Kidney glomerular epithelial cell (primary cell): ENCODE measurements at regions not wholly inside any gene's neighbourhood (a gene's known extent, or its start where the extent isn't known, plus 50 kb on each side); places are given as distances from the start of the nearest gene placed in this dataset.
A peak's percentile ranks its signal among the peaks of the same experiment; 100 is the strongest.

Experiments
- DNase-seq: peaks from one replicate; lab custom pipeline; 2025; lab: John Stamatoyannopoulos, UW

DNA sequence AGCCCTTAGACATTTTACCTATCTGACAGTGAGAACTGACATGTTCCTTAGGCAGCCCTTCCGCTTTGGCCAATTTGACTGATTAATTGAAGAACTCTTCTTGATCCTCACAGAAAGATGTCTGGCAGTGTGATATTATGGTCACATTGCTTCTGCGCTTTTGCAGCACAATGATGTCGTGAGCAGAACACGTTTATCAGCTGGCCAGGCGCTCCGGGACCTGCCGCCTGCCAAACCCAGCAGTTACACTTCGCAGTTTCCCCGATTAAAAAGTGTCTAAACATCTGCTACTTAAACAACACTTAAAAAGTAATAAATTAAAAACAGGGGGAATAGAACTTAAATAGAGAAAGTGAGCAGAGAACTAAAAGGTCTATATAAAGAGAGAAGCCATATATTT is 103.5 kb upstream of the ETS2 start:
- DNase-seq = no peak

DNA sequence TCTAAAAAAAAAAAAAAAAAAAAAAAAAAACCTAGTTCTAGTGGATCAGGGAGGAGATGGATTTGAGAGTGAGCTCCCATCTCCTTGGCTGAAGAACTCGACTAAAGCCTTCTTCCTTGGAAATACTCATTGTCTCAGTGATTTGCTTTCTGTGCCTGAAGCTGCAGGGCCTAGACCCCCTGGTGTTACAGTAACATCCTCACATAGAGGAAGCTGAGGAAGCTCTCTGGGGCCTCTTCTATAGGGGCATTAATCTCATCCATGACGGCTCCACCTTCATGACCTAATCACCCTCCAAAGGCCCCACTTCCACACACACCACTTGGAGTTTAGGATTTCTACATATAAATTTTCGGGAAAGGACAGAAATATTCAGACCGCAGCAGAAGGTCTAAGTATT is 95.9 kb upstream of the ETS2 start:
- DNase-seq = no peak

DNA sequence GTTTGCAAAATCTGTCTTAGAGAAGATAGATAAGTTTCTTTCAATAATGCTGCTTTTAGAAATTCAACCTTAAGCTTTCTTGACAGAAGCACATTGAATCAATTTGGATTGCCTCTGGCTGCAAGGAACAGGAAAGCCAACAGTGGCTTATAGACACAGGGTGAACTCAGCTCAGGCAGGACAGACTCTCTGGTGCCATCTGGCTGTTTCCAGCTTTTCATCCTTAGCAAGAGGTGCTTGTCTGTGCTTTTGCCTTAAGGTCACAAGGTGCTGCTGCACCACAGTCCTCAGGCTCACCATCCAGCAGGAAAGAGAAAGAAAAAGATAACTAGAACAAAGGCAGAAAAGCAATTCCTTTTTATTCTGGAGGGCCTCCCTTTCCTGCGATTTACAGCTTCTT is 93.7 kb upstream of the ETS2 start:
- DNase-seq = peak; percentile 17

DNA sequence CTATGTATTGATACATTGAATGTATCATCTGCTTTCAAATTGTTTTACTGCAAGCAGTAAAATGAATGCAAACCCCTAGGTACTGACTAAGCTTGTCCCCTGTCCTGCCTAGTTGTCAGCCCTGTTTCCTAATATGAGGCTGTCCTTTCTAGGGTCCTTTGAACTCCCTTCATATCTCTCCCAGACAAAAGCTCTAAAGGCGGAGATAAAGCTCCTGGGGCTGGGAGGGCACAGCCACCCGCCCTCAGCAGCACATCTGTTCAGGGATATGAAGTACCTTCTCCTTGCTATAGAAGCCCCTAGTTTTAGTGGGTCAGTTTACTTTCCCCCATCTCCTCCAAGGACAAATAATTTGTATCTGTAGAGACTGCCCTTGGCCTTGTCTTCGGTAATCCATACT is 93.1 kb upstream of the ETS2 start:
- DNase-seq = no peak

DNA sequence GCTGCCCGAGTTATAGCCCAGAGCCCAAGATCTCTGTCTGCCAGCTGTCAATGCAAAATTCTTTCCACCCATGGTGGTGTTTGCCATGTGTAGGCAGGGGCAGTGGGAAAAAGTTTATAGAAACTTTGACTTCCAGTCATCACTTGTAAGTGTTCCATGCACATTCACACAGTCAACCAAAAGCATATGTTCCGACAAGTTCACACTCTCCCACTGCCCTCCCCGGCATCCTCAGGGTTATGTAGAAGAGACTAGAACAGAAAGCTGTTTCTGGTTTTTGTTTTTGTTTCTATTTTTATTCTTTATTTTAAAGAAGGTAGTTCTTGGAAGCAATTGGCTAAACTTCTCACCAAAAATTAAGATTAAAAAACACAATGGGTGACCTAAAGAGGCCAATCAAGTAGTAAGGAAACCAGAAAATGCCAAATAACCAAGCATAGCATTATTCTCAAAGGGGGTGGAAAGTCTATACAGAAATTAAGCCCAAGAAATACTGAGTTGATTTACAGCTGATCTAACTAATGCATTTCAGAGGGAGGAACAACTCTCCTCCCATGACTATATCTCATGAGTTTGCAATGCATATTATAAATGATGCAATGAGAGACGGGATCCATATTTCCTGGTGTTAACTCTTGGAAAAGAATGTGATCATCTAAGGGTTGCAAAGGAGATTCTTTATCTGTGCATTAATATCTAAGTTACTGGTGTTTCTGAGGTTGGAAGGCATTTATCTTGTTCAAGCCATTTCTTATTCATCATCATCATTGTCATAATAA is 91.5 kb upstream of the ETS2 start:
- DNase-seq = no peak

DNA sequence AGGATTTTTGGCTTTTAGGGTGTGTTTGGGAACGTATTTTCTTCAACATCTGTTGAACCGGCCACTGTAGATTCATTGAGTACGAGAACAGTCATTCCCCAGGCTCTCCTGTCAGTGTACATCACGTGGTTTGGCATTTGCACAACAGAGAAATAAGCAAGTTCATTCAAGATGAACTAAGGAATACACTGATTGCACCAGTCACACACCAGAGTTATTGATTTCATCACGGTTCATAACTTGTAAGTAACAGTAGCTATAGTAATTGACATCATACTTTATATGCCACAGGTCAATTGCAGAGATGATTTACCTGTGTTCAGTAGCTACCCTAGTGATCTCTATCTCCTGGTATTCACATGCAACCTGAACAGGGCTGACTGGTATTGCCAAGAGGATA is 90.7 kb upstream of the ETS2 start:
- DNase-seq = no peak

DNA sequence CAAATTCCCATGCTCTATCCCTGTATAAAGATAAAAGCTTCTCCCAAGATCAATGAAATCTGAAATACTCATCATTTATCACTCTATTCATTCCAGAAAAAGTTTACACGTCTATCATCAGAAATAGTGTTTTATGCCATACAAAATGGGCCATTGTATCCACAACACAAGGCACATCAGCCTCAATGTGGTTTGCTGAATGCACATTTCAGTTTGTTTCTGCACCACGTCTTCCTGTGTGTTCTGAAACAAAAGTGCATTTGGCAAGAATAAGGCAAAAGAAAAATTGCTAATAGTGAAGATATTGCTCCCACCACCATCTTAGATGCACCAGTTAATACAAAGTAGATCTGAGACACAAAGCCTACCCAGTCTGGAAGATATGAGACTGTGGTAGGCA is 89.6 kb upstream of the ETS2 start:
- no peak for DNase-seq

DNA sequence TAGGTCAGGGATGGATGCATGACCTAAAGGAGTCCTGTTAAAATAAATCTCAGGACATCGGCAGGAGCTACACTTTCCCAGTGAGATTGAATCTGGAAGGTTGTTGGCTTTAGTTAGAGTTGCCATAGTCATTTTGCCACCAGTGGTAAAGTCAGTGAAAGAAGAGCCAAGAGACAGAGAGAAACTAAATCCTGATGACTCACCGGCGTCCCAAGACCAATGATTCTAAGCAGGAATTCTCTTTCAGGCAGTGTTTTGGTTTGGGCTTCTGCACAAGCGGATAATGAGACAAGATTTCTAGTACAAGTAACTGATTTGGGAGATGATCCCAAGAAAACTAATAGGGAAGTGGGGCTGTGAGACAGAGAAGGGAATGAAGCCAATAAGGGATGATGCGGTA is 88.8 kb upstream of the ETS2 start:
- no peak for DNase-seq

DNA sequence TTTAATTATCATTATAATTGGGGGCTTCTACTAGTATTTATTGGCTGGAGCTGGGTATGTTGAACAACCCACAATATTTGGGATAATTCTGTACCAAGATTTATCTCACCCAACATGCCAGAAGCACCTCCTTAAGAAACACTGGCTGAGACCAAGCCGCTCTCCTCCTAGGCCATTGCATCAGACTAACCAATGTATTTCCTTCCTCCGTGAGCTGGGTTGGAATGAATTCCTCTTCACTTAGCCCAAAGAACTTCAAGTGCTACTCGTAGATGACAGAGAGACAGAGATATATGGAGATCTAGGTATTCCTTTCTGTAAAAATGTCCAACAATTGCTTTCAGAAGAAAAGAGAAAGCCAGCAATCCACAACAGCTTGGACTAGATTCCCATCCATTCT is 87.2 kb upstream of the ETS2 start:
- no peak for DNase-seq

DNA sequence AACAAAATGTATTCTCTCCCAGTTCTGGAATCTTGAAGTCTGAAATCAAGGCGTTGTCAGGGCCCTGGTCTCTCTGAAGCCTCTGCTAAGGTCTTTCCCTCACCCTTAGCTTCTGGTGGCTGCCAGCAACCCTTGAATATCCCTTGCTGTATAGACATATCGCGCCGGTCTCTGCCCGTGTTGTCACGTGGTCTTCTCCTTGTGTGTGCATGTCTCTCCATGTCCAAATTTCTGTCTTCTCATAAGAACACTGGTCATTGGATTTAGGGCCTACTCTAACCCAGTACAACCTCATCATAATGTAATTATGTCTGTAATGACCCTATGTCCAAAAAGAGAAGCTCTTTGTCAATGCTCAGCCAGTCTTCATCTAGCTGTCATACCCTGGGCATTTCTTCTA is 85.7 kb upstream of the ETS2 start:
- no peak for DNase-seq

DNA sequence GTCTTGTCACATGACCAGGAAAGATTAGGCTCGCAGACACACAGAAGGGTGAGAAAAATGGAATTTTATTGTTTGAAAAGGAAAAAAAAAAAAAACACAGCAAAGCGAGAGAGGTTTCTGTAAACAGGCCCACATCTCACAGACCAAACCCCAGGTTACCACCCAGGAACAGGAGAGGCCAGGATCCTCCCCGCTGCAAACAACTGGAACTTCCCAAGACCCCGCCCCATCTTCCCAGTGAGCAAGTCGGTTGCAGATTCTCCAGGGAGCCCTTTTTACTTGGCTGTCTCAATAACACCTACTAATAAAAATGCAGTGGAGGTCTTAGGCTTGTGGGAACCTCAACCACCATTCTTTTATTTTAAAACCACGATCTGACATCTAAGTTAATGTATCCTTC is 84.7 kb upstream of the ETS2 start:
- DNase-seq = no peak

DNA sequence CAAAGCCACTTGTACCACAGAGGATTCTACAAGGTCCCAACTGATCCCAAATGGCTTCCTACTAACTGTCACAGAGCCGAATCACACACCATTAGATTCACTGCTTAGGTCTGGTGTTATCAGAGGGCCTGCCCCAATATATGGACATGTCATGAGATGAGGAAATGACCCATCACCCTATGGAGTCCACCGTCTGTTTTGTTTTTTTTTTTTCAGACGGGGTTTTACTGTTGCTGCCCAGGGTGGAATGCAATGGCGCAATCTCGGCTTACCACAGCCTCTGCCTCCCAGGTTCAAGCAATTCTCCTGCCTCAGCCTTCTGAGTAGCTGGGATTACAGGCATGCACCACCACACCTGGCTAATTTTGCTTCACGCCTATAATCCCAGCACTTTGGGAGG is 83.8 kb upstream of the ETS2 start:
- no peak for DNase-seq

DNA sequence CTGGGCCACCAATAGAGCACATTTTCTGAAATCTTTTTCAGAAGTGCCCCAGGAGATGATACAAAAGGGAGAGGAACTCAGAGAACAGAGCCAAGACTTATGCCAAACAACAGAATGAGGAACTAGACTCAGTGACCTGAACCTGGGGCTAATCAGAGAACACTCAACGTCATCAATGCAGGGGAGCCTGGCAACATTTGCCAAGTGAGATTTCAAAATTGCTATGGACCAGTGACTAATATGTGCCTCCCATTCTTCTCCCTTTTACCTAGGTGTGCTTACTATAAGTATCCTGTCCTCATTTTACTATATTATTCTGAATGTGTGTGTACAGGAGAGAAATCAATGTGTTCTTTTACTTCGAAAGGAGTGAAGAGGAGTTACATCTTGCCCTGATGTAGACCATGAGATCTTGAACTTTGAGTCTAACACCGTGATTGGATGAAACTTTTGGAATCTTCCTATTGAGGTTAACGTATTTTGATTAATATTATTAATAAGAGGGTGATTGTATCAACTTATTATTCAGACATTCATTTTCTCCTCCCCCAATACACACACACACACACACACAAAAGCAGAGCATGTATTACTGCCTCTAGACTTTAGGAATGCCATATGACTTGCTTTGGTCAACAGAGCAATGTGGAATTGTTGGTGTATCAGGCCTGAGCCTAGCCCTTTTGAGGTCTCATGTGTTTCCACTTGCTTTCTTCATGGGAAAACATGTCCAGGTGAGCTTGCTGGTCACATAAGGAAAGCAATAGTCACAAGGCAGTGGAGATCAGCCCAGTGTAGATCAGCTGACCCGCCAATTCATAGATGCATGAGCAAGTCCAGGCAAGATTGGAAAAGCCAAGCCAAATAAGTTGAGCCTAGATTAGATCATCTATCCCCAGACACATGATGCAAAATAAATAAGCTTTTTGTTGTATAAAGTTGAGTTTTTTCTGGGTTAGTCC is 80.3 kb upstream of the ETS2 start:
- no peak for DNase-seq

DNA sequence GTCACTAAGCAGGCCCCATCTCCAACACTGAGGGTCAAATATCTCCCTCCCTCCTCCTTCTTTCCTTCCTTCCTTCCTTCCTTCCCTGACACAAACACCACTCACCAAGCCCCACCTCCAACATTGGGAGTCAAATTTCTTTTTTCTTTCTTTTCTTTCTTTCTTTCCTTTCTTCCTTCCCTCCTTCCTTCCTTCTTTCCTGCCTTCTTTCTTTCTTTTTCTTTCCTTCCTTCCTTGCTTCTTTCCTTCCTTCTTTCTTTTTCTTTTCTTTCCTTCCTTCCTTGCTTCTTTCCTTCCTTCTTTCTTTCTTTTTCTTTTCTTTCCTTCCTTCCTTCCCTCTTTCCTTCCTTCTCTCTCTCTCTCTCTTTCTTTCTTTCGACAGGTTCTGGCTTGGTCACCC is 79.2 kb upstream of the ETS2 start:
- DNase-seq = no peak

DNA sequence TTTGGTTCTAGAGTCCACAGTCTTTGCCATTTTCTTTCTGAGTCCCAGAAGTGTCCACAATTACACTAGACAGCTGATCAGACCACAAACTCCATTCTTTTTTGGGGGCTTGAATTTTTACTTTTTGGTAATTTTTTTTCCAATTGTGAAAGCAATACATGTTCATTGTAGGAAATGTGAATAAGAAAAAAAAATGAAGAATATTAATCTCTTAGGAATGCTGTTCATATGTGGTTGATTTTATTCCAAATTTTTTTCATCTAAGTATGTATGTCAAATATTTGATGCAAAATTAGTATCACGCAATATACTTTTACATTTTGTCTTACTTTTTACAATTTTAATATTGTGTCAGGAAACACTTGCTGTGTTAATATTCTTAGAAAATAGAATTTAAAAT is 76.4 kb upstream of the ETS2 start:
- no peak for DNase-seq

DNA sequence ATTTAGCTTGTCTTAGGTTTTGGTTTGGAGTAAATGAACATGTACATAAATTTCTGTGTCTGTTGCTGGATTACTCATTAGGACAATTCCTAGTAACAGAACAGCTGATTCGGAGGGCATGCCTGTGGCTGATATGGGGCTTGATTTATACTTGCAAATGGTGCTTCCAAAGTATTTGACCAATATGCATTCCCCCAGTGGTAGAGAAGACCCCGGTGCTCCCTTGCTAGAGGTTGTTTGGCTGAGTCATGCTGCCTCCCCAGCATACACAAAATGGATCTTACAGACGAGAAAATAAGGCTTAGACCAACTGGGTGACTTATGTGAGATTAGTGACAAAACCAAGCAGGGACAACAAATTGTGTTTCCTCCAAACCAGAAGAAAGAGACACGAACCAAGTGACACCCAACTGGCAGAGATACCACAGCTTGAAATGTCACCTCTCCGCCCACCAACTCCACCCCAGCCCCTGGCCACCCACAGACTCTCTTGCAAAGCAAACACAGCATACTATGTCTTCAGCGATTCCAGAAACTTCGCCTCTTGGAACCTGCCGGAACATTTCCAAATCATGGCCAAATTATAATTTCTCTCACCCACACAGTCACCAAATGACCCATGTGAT is 75.9 kb upstream of the ETS2 start:
- DNase-seq = no peak

DNA sequence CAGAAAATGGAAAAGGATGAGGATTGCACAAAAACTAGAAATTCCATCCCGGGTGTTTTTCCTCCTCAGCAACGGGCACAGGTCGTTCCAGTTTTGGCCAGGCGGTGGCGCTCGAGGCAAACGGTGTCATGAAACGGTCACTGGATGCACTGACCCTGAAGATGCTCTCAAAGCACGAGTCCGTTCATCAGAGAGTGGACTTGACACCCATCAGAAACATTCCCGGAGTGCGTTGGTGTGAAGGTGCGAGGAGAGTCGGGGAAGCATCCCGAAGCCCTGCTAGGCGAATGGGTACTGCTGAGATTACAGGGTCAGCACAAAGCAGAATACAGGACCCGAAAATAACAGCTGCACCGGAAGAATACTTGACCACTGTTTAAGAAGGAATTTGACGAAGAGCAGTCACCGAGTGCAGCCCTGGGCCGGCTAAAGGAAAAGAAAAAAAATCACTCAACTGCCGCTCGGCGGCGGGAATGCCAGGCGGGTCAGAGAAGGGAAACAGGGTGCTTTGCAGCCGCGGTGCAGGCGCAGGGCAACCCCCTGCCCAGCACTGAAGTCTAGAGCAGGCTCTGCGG is 71.7 kb upstream of the ETS2 start:
- DNase-seq = peak; percentile 65

DNA sequence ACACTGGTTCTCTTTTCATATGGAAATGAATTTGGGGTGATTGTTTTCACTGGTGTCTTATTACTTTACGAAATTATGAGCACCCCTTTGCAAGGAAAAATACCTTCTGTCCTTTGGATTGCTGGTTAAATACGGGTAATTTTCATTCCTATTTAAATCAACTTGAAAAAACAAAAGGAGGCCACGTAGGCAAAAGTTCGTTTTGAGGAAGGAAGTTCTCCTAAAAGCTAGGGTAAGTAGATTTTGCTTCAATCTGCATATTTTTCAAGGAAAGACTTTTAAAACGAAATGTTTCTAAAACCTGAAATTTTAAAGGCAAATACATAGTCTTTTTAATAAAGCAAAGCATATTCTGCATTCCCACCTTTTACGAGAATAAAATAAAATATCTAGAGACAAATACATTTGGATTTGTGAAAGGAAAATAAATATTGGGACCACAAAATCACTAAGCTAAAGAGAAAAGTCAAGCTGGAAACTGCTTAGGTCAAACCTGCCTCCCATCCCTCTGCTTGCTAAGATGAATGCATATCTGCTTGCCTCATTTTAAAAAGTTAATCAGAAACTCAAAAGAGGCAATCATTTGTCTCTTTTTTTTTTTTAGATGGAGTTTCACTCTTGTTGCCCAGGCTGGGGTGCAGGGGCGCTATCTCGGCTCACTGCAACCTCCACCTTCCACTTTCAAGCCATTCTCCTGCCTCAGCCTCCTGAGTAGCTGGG is 70.9 kb upstream of the ETS2 start:
- DNase-seq = no peak

DNA sequence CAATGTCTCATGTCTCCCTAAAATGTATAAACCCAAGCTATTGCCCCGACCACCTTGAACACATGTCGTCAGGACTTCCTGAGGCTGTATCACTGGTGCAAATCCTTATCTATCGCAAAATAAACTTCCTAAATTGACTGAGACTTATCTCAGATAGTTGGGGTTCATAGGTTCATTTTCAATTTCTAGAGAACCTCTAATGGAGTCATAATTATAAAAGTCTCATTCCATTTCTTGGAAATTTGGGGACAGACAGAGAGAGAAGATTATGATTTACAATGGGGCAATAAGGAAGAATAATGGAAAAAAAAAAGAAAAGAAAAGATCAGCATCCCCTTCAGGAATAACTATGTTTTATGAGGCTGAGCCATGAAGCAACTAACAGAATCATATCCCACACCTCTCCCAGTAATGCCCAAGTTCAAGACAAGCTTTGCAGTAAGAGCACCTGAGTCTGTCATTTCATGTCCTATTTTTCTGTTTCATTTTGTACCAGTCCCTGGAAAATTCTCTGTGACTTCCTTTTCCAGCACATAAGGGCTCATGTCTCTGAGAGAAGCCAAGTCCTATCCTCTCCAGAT is 70.0 kb upstream of the ETS2 start:
- no peak for DNase-seq

DNA sequence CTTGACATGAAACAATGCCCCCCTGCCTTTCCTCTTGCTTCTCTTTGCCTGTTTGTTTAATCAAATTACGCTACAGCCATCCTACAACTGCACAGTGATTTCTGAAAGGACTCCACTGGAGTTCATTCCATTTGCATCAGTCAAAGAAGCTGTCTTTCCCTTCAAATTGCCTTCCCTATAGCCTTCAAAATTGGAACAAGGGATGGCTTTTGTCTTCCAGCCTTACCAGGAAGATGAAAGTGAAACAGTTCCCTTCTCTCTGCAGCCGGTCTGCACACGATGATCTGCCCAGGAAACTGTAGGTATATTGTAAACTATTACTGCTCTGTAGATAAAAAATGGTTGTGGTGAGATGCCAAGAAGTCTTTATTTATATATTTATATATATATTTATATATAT is 65.6 kb upstream of the ETS2 start:
- DNase-seq = no peak

DNA sequence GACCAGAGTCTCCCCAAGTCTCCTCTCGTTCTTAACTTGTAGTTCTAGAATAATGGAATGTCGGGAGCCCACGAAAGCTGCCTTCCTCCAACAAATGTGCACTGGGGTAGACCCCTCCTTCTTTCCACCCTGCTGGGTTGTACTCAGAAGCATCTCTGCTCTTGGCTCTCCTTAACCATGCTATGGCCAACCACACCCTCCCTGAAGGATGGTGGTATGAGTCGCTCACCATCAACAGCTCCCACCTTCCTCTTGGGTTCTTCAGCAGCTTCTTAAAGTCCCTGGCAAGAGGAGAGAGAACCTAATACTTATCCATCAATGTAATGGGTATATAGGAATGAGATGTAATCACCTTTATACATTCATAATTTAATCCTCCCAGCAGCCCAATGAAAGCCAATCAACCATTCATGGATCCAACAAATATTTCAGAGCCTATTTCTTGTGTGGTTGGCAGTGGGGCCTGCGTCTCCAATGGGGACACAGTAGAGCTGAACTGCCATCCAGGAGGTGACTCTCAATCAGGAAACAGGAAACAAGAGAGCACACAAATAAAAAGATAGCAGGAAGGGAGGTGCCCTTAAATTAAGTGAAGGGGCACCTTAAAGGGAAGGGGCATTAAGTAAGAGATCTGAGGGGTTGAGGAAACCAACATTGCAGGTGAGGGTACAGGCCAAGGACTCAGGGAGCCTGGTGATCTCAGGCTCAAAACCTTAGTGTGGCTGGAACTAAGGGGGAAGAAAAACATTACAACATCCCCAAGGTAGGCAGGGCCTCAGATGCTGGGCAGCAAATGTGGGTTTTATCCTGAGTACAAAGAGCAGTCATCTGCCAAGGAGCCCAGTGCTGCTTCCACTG is 64.4 kb upstream of the ETS2 start:
- no peak for DNase-seq
